HL-60 (cell line): ENCODE measurements at regions not wholly inside any gene's neighbourhood (a gene's known extent, or its start where the extent isn't known, plus 50 kb on each side); places are given as distances from the start of the nearest gene placed in this dataset.
A peak's percentile ranks its signal among the peaks of the same experiment; 100 is the strongest.

ENCODE experiments used
- DNase-seq, 2 experiments: peaks; one replicate each; pipeline ENCODE4 v3.0.0-alpha.2; 2010 to 2020; ENCODE audit warnings: low read depth in 1 of 2, low spot score in 1 of 2
- H3K27ac ChIP-seq: fragments of 250-450 bp; sonication (Bioruptor Pico); replicated peaks from 2 replicates; pipeline ENCODE4 v1.5.1; 2020; ENCODE audit warnings: mild to moderate bottlenecking, moderate library complexity
- H3K27me3 ChIP-seq: fragments of 250-450 bp; sonication (Bioruptor Pico); 2 replicates; pipeline ENCODE4 v1.5.1; 2021; ENCODE audit warnings: mild to moderate bottlenecking, moderate library complexity; ENCODE audit not compliant: insufficient read depth, poor library complexity, severe bottlenecking
- H3K4me3 ChIP-seq: replicated peaks from 2 replicates; pipeline ENCODE4 v1.5.1; 2011; ENCODE audit warnings: mild to moderate bottlenecking, control low read depth, low read length; ENCODE audit not compliant: insufficient read depth
- CTCF ChIP-seq: IDR thresholded peaks from one replicate; pipeline ENCODE4 v1.5.1; 2011; ENCODE audit warnings: low read length, control low read depth, inconsistent platforms; ENCODE audit not compliant: insufficient read depth
- GABPA ChIP-seq: IDR thresholded peaks from 2 replicates; pipeline ENCODE4 v1.6.1; 2012; ENCODE audit warnings: low read depth
- POLR2AphosphoS5 ChIP-seq: IDR thresholded peaks from 2 replicates; pipeline ENCODE4 v1.6.1; 2012; ENCODE audit warnings: low read depth
- SPI1 ChIP-seq: IDR thresholded peaks from 2 replicates; pipeline ENCODE4 v1.6.1; 2012; ENCODE audit warnings: low read depth, mild to moderate bottlenecking, borderline replicate concordance
- TF ChIP-seq, protein P1 (sequence below): IDR thresholded peaks from 2 replicates; pipeline ENCODE4 v1.6.1; 2012; ENCODE audit warnings: low read depth; ENCODE audit not compliant: insufficient replicate concordance

DNA sequence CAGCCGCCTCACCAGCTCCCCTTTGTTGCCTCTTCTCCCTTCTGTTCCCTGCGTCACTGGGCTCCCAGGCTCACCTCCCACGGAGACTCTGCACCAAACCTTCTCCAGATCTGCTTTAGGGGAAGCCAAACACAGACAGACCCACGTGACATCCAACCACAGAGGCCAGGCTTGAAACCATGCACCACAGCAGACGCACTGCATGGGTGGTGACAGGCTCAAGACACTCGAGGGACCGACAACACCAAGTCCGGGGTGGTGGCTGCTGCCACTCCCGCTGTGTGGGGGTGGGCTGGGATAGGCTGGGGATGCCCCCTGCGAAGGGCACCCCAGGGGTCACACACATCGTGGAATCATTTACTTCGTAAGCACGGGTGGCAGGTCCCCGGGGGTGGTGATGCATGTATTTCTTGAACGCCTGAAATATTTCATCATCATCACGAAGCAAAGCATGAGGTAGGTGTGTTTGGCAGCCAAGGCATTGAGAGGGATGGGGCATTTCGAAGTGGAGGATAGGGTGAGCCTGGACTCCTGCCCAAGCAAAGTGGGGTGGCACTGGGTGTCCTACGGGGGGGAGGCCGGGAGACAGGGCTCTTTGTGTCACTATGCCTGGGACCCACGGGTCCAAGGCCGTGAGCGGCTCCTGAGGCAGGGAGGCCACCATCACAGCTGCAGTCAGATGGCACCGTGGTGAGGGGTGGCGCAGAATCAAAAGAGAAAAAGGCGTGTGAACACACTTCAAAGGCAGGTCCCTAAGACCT lies 66.8 kb upstream of the RFLNA start:
- Histone ChIP-seq H3K27me3 (no peaks in the 10 kb centered on the region), H3K4me3 (no peak overlapping the region), H3K27ac (no peak overlapping the region)
- DNase-seq, result peak in 1 of 2 experiments; percentile 28
- TF ChIP-seq GABPA (no peak), CTCF (no peak), SPI1 (no peak), POLR2AphosphoS5 (no peak)
- TF ChIP-seq, protein P1, sequence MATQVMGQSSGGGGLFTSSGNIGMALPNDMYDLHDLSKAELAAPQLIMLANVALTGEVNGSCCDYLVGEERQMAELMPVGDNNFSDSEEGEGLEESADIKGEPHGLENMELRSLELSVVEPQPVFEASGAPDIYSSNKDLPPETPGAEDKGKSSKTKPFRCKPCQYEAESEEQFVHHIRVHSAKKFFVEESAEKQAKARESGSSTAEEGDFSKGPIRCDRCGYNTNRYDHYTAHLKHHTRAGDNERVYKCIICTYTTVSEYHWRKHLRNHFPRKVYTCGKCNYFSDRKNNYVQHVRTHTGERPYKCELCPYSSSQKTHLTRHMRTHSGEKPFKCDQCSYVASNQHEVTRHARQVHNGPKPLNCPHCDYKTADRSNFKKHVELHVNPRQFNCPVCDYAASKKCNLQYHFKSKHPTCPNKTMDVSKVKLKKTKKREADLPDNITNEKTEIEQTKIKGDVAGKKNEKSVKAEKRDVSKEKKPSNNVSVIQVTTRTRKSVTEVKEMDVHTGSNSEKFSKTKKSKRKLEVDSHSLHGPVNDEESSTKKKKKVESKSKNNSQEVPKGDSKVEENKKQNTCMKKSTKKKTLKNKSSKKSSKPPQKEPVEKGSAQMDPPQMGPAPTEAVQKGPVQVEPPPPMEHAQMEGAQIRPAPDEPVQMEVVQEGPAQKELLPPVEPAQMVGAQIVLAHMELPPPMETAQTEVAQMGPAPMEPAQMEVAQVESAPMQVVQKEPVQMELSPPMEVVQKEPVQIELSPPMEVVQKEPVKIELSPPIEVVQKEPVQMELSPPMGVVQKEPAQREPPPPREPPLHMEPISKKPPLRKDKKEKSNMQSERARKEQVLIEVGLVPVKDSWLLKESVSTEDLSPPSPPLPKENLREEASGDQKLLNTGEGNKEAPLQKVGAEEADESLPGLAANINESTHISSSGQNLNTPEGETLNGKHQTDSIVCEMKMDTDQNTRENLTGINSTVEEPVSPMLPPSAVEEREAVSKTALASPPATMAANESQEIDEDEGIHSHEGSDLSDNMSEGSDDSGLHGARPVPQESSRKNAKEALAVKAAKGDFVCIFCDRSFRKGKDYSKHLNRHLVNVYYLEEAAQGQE, result no peak

GRCh38 chr12:124229520-124229919 lies 65.4 kb upstream of the RFLNA start:
- TF ChIP-seq CTCF, result no peak
- no peak for TF ChIP-seq GABPA
- TF ChIP-seq POLR2AphosphoS5, result no peak
- TF ChIP-seq, protein P1, result no peak
- no peak for TF ChIP-seq SPI1
- H3K27me3 ChIP-seq, result no peaks in the 10 kb centered on the region
- DNase-seq, result no peak
- no peak overlapping the region for H3K4me3 ChIP-seq
- H3K27ac ChIP-seq, result no peak overlapping the region

DNA sequence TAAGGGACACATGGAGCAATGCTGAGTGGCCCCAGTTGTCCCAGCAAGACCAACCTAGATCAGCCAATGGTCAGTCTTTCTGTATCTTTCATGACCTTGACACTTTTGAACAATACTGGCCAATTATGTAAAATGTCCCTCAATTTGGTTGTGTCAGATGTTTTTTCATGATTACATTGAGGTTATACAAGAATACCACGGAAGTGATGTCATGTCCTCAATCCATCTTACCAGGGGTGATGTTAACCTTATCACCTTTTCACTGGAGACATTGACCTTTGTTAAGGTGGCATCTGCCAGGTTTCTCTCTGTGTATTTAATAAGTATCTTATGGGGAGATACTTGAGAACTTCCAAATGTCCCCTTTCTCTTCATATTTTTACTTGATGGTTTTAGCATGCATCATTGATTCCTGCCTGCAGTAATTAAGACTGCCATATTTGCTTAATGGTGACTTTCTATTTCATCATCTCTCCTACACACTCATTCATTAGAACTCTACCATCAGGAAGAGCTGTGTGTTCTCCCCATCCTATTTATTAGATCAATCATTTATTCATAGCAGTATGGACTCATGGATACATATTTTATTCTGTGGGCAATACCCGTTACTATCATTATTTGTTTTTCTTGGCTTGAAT lies 64.7 kb upstream of the RFLNA start:
- no peaks in the 10 kb centered on the region for H3K27me3 ChIP-seq
- no peak for TF ChIP-seq POLR2AphosphoS5
- TF ChIP-seq CTCF, result no peak
- TF ChIP-seq SPI1, result no peak
- TF ChIP-seq, protein P1, result no peak
- TF ChIP-seq GABPA, result no peak
- no peak overlapping the region for H3K4me3 ChIP-seq
- no peak overlapping the region for H3K27ac ChIP-seq
- DNase-seq, result no peak
